ENCODE measurements at regions not wholly inside any gene's neighbourhood (a gene's known extent, or its start where the extent isn't known, plus 50 kb on each side); places are given as distances from the start of the nearest gene placed in this dataset.

DNA sequence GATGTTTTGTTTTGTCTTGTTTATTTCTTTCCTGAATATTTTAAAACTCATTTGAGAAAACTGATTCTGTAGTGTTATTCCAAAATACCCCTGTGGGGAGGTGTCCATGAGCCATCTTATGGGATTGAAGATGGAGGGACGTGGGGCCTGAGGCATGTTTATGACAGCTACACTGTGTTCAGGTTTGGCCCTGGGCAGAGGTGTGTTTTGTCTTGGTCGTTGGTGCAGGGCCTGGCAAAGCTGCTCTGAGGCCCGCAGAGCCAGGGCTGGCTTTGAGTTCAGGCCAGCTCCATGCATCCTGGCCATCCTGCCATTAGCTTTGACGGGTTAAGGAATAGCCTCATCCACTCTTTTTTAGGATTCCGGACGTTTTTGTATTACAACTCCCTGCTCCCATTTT lies 68.9 kb downstream of the TMEM18 start:
- Mint-ChIP-seq H3K27me3 (ENCODE audit: unreplicated experiment) (peaks cover 1% of the 10 kb centered on the region), H3K9me3 (ENCODE audit: unreplicated experiment) (no peaks in the 10 kb centered on the region), H3K27ac (ENCODE audit: unreplicated experiment) (no peak overlapping the region), H3K4me3 (ENCODE audit: unreplicated experiment) (no peak overlapping the region), H3K4me1 (ENCODE audit: unreplicated experiment) (no peaks in the 10 kb centered on the region), H3K36me3 (ENCODE audit: low read depth, unreplicated experiment) (no peaks in the 10 kb centered on the region)
- no peak for DNase-seq (ENCODE audit: low spot score)
- TF ChIP-seq, protein P1, sequence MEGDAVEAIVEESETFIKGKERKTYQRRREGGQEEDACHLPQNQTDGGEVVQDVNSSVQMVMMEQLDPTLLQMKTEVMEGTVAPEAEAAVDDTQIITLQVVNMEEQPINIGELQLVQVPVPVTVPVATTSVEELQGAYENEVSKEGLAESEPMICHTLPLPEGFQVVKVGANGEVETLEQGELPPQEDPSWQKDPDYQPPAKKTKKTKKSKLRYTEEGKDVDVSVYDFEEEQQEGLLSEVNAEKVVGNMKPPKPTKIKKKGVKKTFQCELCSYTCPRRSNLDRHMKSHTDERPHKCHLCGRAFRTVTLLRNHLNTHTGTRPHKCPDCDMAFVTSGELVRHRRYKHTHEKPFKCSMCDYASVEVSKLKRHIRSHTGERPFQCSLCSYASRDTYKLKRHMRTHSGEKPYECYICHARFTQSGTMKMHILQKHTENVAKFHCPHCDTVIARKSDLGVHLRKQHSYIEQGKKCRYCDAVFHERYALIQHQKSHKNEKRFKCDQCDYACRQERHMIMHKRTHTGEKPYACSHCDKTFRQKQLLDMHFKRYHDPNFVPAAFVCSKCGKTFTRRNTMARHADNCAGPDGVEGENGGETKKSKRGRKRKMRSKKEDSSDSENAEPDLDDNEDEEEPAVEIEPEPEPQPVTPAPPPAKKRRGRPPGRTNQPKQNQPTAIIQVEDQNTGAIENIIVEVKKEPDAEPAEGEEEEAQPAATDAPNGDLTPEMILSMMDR (IDR thresholded peaks at IDR 0.05; ENCODE audit: unreplicated experiment), result no peak

DNA sequence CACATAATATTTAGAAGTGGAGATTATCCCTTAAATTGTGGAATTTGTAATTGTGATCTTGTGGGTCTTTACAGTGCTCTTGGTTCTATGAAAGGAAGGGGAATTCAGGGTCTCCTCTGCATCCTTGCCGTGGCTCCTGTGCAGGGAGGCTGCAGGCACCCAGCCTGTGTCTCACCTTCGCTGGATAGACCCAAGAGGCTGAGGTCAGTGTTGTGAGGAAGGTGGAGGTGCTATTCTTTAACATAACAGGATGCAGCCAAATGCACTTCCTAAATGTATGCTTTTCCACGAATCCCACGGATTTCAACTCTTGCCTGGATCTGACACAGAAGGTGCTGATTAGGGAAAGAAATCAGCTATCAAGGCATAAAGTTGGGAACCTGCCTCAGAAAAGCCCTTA lies 69.5 kb downstream of the TMEM18 start:
- H3K27ac Mint-ChIP-seq (ENCODE audit: unreplicated experiment), result no peak overlapping the region
- no peaks in the 10 kb centered on the region for H3K4me1 Mint-ChIP-seq (ENCODE audit: unreplicated experiment)
- H3K27me3 Mint-ChIP-seq (ENCODE audit: unreplicated experiment), result peaks cover 1% of the 10 kb centered on the region
- H3K4me3 Mint-ChIP-seq (ENCODE audit: unreplicated experiment), result no peak overlapping the region
- no peaks in the 10 kb centered on the region for H3K36me3 Mint-ChIP-seq (ENCODE audit: low read depth, unreplicated experiment)
- H3K9me3 Mint-ChIP-seq (ENCODE audit: unreplicated experiment), result no peaks in the 10 kb centered on the region
- DNase-seq (ENCODE audit: low spot score), result no peak
- TF ChIP-seq, protein P1 (IDR thresholded peaks at IDR 0.05; ENCODE audit: unreplicated experiment), result no peak

DNA sequence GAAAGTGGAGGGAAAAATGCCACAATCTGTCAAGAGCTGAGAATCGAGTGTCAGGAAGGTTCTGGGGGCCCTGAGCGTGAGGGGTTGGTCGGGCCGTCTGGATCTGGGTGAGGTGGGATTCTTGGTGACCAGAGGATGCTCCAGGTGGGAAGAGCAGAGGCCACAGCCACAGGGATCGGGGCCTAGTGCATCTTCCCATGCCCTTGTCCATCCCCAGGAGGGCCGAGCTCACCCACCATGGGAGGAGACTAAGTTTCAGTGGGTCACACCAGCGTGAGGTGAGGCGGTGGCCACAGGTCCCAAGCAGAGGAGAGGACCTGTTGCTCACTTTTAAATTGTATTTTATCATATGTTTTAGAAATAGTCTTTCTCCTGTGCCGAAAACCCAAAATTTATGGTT lies 70.0 kb downstream of the TMEM18 start:
- Mint-ChIP-seq H3K9me3 (ENCODE audit: unreplicated experiment) (no peaks in the 10 kb centered on the region), H3K27me3 (ENCODE audit: unreplicated experiment) (peaks cover 1% of the 10 kb centered on the region), H3K4me1 (ENCODE audit: unreplicated experiment) (no peaks in the 10 kb centered on the region), H3K4me3 (ENCODE audit: unreplicated experiment) (no peak overlapping the region), H3K36me3 (ENCODE audit: low read depth, unreplicated experiment) (no peaks in the 10 kb centered on the region), H3K27ac (ENCODE audit: unreplicated experiment) (no peak overlapping the region)
- TF ChIP-seq, protein P1 (IDR thresholded peaks at IDR 0.05; ENCODE audit: unreplicated experiment), result no peak
- no peak for DNase-seq (ENCODE audit: low spot score)

DNA sequence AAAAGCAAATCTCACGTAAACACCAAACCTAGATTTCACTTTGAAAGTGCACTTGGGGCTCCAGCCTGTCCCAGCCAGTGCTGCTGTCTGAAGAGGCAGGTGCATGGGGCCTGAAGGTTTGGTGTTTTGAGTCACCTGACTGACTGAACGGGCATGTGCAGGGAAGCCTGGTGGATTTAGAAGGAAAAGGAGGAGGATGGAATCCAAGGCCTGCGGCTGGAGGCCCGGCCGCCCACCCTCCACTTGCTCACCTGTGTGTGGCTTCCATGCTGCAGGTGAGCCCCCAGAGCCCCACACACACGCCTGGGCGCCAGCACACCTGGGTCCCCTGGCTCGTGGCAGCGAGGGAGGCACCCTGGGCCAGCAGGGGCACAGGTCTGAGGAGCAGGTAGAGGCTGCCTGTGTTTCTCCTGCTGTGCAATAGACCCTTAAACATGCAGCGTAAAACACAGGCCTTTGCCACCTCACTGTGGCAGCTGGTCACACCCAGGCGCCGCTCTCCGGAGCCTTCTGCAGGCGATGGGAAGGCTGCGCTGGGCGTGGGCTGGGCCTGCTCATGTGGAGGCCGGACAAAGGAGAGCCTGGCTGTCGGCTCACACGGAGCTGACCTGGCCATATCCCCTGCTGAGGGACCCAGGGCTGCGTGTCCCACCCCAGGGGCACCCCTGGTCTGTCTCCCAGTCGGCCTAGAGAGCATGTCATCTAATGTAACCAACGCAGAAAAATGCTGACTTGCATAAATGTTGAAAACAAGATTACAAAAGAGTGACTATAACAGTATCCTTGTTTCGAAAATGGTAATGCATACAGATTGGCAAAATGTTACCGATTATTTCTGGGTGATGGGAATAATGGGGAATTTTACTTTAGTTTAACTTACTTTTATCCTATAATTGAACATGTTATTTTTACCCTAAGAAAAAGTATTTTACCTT lies 71.3 kb downstream of the TMEM18 start:
- H3K4me3 Mint-ChIP-seq (ENCODE audit: unreplicated experiment), result no peak overlapping the region
- no peaks in the 10 kb centered on the region for H3K9me3 Mint-ChIP-seq (ENCODE audit: unreplicated experiment)
- no peaks in the 10 kb centered on the region for H3K27me3 Mint-ChIP-seq (ENCODE audit: unreplicated experiment)
- H3K27ac Mint-ChIP-seq (ENCODE audit: unreplicated experiment), result no peak overlapping the region
- TF ChIP-seq, protein P1 (IDR thresholded peaks at IDR 0.05; ENCODE audit: unreplicated experiment), result no peak
- no peaks in the 10 kb centered on the region for H3K4me1 Mint-ChIP-seq (ENCODE audit: unreplicated experiment)
- DNase-seq (ENCODE audit: low spot score), result no peak
- H3K36me3 Mint-ChIP-seq (ENCODE audit: low read depth, unreplicated experiment), result no peaks in the 10 kb centered on the region

DNA sequence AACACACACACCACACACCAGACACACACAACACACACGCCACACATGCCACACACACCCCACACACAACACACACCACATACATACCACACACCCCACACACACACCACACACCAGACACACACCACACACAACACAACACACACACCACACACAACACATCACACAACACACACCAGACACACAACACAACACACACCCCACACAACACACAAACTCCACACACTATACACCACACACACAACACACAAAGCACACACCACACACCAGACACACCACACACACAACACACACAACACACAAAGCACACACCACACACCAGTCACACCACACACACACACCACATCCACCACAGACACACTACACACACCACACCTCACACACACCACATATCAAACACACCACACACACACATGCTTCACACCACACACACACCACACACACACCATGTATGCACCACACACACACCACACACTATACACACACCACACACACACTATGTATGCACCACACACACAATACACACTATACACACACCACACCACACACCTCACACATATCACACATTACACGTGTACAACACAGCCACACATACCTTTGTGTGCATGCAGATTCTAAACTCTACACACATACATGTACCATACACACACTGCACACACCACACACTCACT lies 72.2 kb downstream of the TMEM18 start:
- Mint-ChIP-seq H3K9me3 (ENCODE audit: unreplicated experiment) (no peaks in the 10 kb centered on the region), H3K27me3 (ENCODE audit: unreplicated experiment) (no peaks in the 10 kb centered on the region), H3K27ac (ENCODE audit: unreplicated experiment) (no peak overlapping the region), H3K4me1 (ENCODE audit: unreplicated experiment) (no peaks in the 10 kb centered on the region), H3K4me3 (ENCODE audit: unreplicated experiment) (no peak overlapping the region), H3K36me3 (ENCODE audit: low read depth, unreplicated experiment) (no peaks in the 10 kb centered on the region)
- TF ChIP-seq, protein P1 (IDR thresholded peaks at IDR 0.05; ENCODE audit: unreplicated experiment), result no peak
- no peak for DNase-seq (ENCODE audit: low spot score)

Data from endothelial cell (in vitro differentiated cells).